ENCODE measurements at regions not wholly inside any gene's neighbourhood (a gene's known extent, or its start where the extent isn't known, plus 50 kb on each side); places are given as distances from the start of the nearest gene placed in this dataset.

DNA sequence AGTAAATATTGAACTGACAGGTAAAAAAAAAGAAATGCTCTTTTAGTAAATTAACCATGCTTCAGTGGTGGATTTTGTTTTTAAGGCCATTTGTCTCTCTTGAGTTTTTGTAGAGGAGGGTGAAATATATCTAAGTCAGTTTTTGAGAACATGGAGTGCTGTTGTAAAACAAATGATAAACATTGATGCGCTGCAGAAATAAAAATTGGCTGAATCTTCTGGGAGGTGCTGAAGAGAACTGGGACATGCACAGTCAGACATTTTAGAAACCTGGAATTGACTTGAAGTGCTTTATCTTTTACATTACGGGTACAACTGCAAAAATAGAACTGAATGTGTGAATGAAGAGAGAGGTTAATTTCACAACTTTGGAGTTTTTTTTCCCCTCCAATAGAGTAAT, 203.0 kb upstream of the HDAC9 start:
- TF ChIP-seq, protein P1, sequence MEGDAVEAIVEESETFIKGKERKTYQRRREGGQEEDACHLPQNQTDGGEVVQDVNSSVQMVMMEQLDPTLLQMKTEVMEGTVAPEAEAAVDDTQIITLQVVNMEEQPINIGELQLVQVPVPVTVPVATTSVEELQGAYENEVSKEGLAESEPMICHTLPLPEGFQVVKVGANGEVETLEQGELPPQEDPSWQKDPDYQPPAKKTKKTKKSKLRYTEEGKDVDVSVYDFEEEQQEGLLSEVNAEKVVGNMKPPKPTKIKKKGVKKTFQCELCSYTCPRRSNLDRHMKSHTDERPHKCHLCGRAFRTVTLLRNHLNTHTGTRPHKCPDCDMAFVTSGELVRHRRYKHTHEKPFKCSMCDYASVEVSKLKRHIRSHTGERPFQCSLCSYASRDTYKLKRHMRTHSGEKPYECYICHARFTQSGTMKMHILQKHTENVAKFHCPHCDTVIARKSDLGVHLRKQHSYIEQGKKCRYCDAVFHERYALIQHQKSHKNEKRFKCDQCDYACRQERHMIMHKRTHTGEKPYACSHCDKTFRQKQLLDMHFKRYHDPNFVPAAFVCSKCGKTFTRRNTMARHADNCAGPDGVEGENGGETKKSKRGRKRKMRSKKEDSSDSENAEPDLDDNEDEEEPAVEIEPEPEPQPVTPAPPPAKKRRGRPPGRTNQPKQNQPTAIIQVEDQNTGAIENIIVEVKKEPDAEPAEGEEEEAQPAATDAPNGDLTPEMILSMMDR (IDR thresholded peaks at IDR 0.05; ENCODE audit: low read length, missing control alignments), result no peak
- no peak for DNase-seq (ENCODE audit: low read depth)
- H3K4me3 ChIP-seq (replicated peaks; ENCODE audit: low read depth, low read length), result no peak overlapping the region

GRCh38 chr7:18293759-18294158, 201.8 kb upstream of the HDAC9 start:
- TF ChIP-seq, protein P1 (IDR thresholded peaks at IDR 0.05; ENCODE audit: low read length, missing control alignments), result no peak
- no peak overlapping the region for H3K4me3 ChIP-seq (replicated peaks; ENCODE audit: low read depth, low read length)
- DNase-seq (ENCODE audit: low read depth), result no peak

DNA sequence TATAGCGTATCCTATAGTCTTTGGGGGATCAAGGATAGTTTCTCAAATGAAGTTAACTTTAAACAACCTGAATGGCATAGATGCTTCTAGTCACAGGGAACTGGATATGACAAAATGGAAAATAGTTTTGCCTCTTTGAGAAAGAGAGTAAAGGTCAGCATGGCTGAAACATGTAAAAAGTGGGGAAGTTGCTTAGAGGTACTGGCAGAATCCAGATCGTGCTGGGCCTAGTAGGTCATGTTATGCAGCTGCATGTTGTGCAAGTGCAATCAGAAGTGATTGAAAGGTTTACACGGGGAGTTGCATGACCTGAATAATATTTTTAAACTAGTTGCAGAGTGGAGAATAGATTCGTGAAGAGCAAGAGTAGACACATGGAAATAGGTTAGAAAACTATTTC, 201.1 kb upstream of the HDAC9 start:
- DNase-seq (ENCODE audit: low read depth), result no peak
- no peak overlapping the region for H3K4me3 ChIP-seq (replicated peaks; ENCODE audit: low read depth, low read length)
- TF ChIP-seq, protein P1 (IDR thresholded peaks at IDR 0.05; ENCODE audit: low read length, missing control alignments), result no peak

DNA sequence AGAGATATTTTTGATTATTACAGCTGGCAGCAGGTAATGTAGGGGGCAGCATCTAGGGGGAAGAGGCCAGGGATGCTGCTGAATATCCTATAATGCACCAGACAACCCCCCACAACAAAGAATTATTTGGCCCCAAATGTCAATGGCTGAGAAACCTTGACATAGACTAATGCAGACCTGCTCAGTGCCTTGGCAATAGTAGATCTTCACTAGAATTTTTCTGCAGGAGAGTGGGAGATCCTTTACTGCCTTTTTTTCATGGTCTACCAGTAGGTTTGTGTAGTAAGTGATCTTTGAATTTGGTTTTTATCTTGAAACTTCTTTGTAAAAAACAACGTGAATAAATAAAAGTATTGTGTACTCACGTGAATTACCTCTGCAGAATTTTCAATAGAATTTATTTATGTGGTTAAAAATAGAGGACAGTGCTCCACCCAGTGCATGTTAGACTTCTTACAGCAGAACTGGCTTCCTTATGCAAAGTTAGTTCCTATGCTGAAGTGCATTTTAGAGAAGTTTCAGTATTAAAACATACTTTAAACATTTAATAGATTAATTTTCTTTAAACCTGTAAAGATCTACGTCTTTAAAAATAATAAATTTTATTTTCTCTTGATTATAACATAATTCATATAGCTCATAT, 199.6 kb upstream of the HDAC9 start:
- no peak for DNase-seq (ENCODE audit: low read depth)
- TF ChIP-seq, protein P1 (IDR thresholded peaks at IDR 0.05; ENCODE audit: low read length, missing control alignments), result no peak
- no peak overlapping the region for H3K4me3 ChIP-seq (replicated peaks; ENCODE audit: low read depth, low read length)

DNA sequence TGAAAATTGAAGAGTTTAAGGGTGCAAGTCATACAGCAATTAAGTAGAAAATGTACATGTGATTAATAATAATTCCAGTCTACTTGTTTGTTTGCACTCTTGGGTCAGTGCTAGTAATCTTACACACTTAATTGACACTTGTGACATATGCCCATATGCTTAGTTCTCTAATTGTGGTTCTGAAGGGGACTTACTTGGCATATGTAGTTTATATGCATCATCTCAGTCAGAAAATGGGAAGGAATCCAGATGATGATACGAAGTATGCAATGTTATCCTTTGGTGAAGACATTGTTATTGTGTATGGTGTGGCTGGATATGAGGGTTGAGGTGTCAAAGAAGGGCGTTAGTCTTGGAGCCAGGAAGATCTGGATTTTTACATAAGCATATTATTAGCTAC, 193.5 kb upstream of the HDAC9 start:
- no peak overlapping the region for H3K4me3 ChIP-seq (replicated peaks; ENCODE audit: low read depth, low read length)
- no peak for DNase-seq (ENCODE audit: low read depth)
- TF ChIP-seq, protein P1 (IDR thresholded peaks at IDR 0.05; ENCODE audit: low read length, missing control alignments), result no peak

DNA sequence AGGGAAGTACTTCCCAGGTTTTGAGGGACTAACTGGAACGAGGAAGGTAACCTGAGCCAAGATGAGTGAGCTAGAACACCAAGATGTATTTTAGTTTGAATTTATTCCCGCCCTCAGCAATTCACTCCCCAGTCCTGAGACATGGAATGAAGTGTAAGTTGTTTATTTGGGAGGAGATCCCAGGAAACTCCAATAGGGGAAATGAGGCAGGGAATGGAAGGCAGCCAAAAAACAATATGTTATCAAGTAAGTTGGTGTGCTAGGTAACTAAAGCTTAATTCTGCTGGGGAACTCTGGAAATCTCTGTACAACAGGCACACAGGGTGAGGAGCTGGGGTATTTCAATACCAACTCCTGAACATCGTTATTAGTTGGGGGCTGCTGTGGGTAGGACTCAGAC, 189.7 kb upstream of the HDAC9 start:
- DNase-seq (ENCODE audit: low read depth), result peak; percentile 40
- no peak overlapping the region for H3K4me3 ChIP-seq (replicated peaks; ENCODE audit: low read depth, low read length)
- TF ChIP-seq, protein P1 (IDR thresholded peaks at IDR 0.05; ENCODE audit: low read length, missing control alignments), result no peak

- no peak overlapping the region for H3K4me3 ChIP-seq (replicated peaks; ENCODE audit: low read depth, low read length)
- TF ChIP-seq, protein P1 (IDR thresholded peaks at IDR 0.05; ENCODE audit: low read length, missing control alignments), result no peak
- no peak for DNase-seq (ENCODE audit: low read depth)
Observed at GRCh38 chr7:18306696-18307095, 188.9 kb upstream of the HDAC9 start.
